ENCODE measurements at regions not wholly inside any gene's neighbourhood (a gene's known extent, or its start where the extent isn't known, plus 50 kb on each side); places are given as distances from the start of the nearest gene placed in this dataset.

DNA sequence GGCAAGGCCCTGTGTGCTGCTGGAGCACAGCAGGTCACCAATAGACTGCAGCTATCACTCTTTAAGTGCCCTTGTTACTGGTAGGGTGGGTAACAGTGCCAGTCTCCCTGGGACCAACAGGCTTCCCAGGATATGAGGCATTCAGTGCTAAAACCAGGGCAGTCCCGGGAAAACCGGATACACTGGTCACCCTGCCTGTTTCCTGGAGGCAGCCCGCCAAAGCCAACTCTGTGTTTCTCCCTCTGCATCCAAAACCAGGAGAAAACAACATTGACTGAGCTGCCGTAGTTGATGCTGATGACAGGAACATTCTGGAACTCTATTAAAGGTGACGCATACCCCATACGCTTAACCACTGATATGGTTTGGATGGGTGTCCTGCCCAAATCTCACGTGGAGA is 149.1 kb downstream of the SHANK2 start:
- in situ Hi-C loops (cut with MboI; ENCODE audit: low sequenced_read_pairs, unreplicated experiment): no loop called here
- no peak for DNase-seq (ENCODE audit: low spot score)
- TF ChIP-seq, protein P1, sequence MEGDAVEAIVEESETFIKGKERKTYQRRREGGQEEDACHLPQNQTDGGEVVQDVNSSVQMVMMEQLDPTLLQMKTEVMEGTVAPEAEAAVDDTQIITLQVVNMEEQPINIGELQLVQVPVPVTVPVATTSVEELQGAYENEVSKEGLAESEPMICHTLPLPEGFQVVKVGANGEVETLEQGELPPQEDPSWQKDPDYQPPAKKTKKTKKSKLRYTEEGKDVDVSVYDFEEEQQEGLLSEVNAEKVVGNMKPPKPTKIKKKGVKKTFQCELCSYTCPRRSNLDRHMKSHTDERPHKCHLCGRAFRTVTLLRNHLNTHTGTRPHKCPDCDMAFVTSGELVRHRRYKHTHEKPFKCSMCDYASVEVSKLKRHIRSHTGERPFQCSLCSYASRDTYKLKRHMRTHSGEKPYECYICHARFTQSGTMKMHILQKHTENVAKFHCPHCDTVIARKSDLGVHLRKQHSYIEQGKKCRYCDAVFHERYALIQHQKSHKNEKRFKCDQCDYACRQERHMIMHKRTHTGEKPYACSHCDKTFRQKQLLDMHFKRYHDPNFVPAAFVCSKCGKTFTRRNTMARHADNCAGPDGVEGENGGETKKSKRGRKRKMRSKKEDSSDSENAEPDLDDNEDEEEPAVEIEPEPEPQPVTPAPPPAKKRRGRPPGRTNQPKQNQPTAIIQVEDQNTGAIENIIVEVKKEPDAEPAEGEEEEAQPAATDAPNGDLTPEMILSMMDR (IDR thresholded peaks at IDR 0.05; ENCODE audit: borderline replicate concordance, control extremely low read depth, extremely low read depth, insufficient read depth, missing control alignments): no peak

DNA sequence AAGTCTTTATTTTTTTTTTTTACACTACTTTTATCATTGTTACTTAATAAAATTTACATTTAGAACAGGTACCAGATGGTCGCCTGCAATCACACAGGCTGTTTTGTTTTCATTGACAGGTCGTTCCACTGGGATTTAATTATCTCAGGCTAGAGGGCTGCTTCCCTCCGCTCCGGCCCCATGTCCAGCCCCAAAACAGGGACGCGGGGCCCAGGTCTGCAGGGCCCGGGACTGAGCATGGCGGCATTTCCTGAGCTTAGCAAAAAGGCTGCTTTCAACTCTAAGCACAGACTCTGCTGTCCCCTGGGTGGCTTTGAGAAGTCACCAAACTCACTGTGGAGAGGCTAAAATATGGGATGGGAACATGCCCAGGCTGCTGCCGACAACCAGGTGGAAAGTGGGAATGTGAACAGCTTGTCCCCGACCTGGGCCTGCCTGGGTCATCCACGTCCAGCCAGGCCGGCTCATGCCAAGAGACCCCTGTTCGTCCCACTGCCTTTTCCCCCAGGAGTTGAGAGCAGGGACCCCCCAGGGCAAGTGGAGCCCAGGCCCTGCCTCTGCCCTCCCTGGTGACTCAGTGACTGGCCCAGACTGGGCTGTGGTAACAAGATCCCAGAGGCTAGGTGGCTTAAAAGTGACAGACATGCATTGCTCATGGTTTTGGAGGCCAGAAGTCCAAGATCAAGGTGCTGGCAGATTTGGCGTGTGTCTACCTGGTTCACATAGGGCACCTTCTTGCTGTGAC is 150.0 kb downstream of the SHANK2 start:
- no peak for DNase-seq (ENCODE audit: low spot score)
- TF ChIP-seq, protein P1 (IDR thresholded peaks at IDR 0.05; ENCODE audit: borderline replicate concordance, control extremely low read depth, extremely low read depth, insufficient read depth, missing control alignments): no peak
- in situ Hi-C loops (cut with MboI; ENCODE audit: low sequenced_read_pairs, unreplicated experiment): no loop called here

GRCh38 chr11:71101606-71102005 is 150.8 kb downstream of the SHANK2 start:
- DNase-seq (ENCODE audit: low spot score): no peak
- TF ChIP-seq, protein P1 (IDR thresholded peaks at IDR 0.05; ENCODE audit: borderline replicate concordance, control extremely low read depth, extremely low read depth, insufficient read depth, missing control alignments): no peak
- in situ Hi-C loops (cut with MboI; ENCODE audit: low sequenced_read_pairs, unreplicated experiment): no loop called here

DNA sequence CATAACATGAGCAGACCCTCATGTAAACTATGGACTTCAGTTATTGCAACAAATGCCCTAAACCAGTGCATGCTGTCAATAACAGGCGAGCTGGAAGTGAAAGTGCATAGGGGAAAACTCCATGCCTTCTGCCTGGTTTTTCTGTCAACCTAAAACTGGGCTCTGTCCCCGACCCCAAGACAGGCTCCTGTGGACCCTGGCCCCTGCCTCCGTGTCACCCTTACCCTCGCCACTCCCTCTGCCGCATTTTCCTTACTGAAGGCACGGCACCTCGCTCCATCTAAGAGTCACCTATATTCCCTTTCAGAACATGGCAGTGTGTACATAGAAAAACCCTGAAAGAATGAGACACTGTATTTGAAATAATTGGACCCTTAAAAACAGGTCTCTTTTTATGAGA is 151.3 kb downstream of the SHANK2 start:
- in situ Hi-C loops (cut with MboI; ENCODE audit: low sequenced_read_pairs, unreplicated experiment): no loop called here
- TF ChIP-seq, protein P1 (IDR thresholded peaks at IDR 0.05; ENCODE audit: borderline replicate concordance, control extremely low read depth, extremely low read depth, insufficient read depth, missing control alignments): no peak
- DNase-seq (ENCODE audit: low spot score): no peak

- DNase-seq (ENCODE audit: low spot score): no peak
- in situ Hi-C loops (cut with MboI; ENCODE audit: low sequenced_read_pairs, unreplicated experiment): no loop called here
- TF ChIP-seq, protein P1 (IDR thresholded peaks at IDR 0.05; ENCODE audit: borderline replicate concordance, control extremely low read depth, extremely low read depth, insufficient read depth, missing control alignments): no peak
Measured at GRCh38 chr11:71098776-71099175, 153.6 kb downstream of the SHANK2 start.

GRCh38 chr11:71097506-71098240 is 154.7 kb downstream of the SHANK2 start:
- DNase-seq (ENCODE audit: low spot score): no peak
- in situ Hi-C loops (cut with MboI; ENCODE audit: low sequenced_read_pairs, unreplicated experiment): no loop called here
- TF ChIP-seq, protein P1 (IDR thresholded peaks at IDR 0.05; ENCODE audit: borderline replicate concordance, control extremely low read depth, extremely low read depth, insufficient read depth, missing control alignments): no peak
